ENCODE measurements at regions not wholly inside any gene's neighbourhood (a gene's known extent, or its start where the extent isn't known, plus 50 kb on each side); places are given as distances from the start of the nearest gene placed in this dataset.

DNA sequence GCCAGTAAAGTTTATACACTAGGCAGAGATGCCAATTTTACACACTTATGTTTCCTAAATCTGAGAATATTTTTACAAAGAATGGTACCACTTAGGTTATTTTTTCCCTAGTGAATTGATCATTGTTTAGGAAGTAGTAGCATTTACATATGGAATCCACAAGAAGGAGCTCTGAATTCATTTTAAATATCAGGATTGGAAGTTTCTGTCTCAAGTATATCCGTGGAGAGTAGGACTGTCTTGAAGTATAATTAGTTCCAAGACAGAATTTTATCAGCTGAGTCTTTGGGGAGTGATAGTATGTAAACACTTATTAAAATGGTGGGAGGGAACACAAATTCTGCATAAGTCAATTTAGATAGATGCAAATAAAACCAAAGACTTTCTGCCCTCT, 82.3 kb upstream of the FAM98A start:
- TF ChIP-seq, protein P1, sequence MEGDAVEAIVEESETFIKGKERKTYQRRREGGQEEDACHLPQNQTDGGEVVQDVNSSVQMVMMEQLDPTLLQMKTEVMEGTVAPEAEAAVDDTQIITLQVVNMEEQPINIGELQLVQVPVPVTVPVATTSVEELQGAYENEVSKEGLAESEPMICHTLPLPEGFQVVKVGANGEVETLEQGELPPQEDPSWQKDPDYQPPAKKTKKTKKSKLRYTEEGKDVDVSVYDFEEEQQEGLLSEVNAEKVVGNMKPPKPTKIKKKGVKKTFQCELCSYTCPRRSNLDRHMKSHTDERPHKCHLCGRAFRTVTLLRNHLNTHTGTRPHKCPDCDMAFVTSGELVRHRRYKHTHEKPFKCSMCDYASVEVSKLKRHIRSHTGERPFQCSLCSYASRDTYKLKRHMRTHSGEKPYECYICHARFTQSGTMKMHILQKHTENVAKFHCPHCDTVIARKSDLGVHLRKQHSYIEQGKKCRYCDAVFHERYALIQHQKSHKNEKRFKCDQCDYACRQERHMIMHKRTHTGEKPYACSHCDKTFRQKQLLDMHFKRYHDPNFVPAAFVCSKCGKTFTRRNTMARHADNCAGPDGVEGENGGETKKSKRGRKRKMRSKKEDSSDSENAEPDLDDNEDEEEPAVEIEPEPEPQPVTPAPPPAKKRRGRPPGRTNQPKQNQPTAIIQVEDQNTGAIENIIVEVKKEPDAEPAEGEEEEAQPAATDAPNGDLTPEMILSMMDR (IDR thresholded peaks at IDR 0.05), result peak in 3 of 4 experiments; percentile 9 to 40 (median 31)
- TF ChIP-seq POLR2A (IDR thresholded peaks at IDR 0.05), result no peak

All from prostate gland (tissue), 2 donors.